HEK293 (cell line): ENCODE measurements at regions not wholly inside any gene's neighbourhood (a gene's known extent, or its start where the extent isn't known, plus 50 kb on each side); places are given as distances from the start of the nearest gene placed in this dataset.

Source experiments
- CTCF ChIA-PET: fragments of 350-600 bp; formaldehyde crosslinking; extraction: SDS; loops from one replicate; lab custom pipeline; 2021; ENCODE audit warnings: antibody characterized with exemption; lab: Yijun Ruan, JAX
- POLR2A ChIA-PET: fragments of 300-600 bp; formaldehyde crosslinking; extraction: SDS; loops from one replicate; lab custom pipeline; 2020; ENCODE audit warnings: antibody characterized with exemption, inconsistent platforms; lab: Yijun Ruan, JAX
- H3K27ac ChIP-seq: fragments of 200-500 bp; sonication (Bioruptor generic); 2 replicates; pipeline ENCODE4 v1.5.1; 2014; ENCODE audit warnings: low read depth, low read length, control low read depth, inconsistent platforms; ENCODE audit errors: extremely low read depth
- H3K36me3 ChIP-seq, 2 experiments: fragments of 200-500 bp in 1 of 2; sonication (Bioruptor generic) in 1 of 2; 1 replicate in 1 of 2; 2 replicates in 1 of 2; pipeline ENCODE4 v1.5.1; 2014 to 2017; ENCODE audit warnings: inconsistent platforms in 2 of 2, low read length in 2 of 2; ENCODE audit not compliant: control insufficient read depth in 2 of 2, insufficient read depth in 1 of 2
- H3K4me1 ChIP-seq: fragments of 200-500 bp; sonication (Bioruptor generic); 2 replicates; pipeline ENCODE4 v1.5.1; 2014; ENCODE audit warnings: mild to moderate bottlenecking, low read length, inconsistent platforms; ENCODE audit not compliant: control insufficient read depth, insufficient read depth
- H3K4me3 ChIP-seq: 2 replicates; pipeline ENCODE4 v1.5.1; 2011; ENCODE audit warnings: low read depth, mild to moderate bottlenecking, control low read depth, low read length, moderate library complexity
- H3K9me3 ChIP-seq: fragments of 200-500 bp; sonication (Bioruptor generic); 2 replicates; pipeline ENCODE4 v1.5.1; 2014; ENCODE audit warnings: low read depth, low read length, inconsistent platforms; ENCODE audit not compliant: control insufficient read depth, insufficient read depth
- BCL11A ChIP-seq: fragments of 450-650 bp; formaldehyde crosslinking; IDR thresholded peaks from 2 replicates; pipeline ENCODE4 v1.5.1; 2016; ENCODE audit warnings: low read depth, missing biosample characterization, missing genetic modification characterization
- IKZF3 ChIP-seq: fragments of 450-650 bp; IDR thresholded peaks from 2 replicates; pipeline ENCODE4 v1.5.0; 2018; ENCODE audit warnings: missing biosample characterization, mild to moderate bottlenecking, missing genetic modification characterization, moderate library complexity
- INSM2 ChIP-seq: fragments of 450-650 bp; formaldehyde crosslinking; IDR thresholded peaks from 2 replicates; pipeline ENCODE4 v1.5.1; 2016; ENCODE audit warnings: missing biosample characterization, missing genetic modification characterization
- MYNN ChIP-seq: fragments of 450-650 bp; formaldehyde crosslinking; IDR thresholded peaks from 2 replicates; pipeline ENCODE4 v1.5.1; 2016; ENCODE audit warnings: missing biosample characterization, missing genetic modification characterization, borderline replicate concordance
- ZBTB10 ChIP-seq: fragments of 450-650 bp; formaldehyde crosslinking; IDR thresholded peaks from 2 replicates; pipeline ENCODE4 v1.5.1; 2016; ENCODE audit warnings: missing biosample characterization, missing genetic modification characterization
- ZBTB44 ChIP-seq: fragments of 450-650 bp; IDR thresholded peaks from 2 replicates; pipeline ENCODE4 v1.5.1; 2018; ENCODE audit warnings: missing biosample characterization, mild to moderate bottlenecking, missing genetic modification characterization
- ZNF157 ChIP-seq: fragments of 450-650 bp; formaldehyde crosslinking; IDR thresholded peaks from 2 replicates; pipeline ENCODE4 v1.5.1; 2016; ENCODE audit warnings: missing biosample characterization, missing genetic modification characterization
- ZNF184 ChIP-seq: fragments of 450-650 bp; IDR thresholded peaks from 2 replicates; pipeline ENCODE4 v1.5.1; 2018; ENCODE audit warnings: missing biosample characterization, mild to moderate bottlenecking, missing genetic modification characterization
- ZNF19 ChIP-seq: fragments of 450-650 bp; formaldehyde crosslinking; IDR thresholded peaks from 2 replicates; pipeline ENCODE4; 2016; ENCODE audit warnings: missing biosample characterization, missing genetic modification characterization, low read depth
- ZNF292 ChIP-seq: fragments of 450-650 bp; formaldehyde crosslinking; IDR thresholded peaks from 2 replicates; pipeline ENCODE4 v1.5.1; 2016; ENCODE audit warnings: low read depth, missing biosample characterization, missing genetic modification characterization, borderline replicate concordance
- ZNF37A ChIP-seq: fragments of 450-650 bp; IDR thresholded peaks from 2 replicates; pipeline ENCODE4 v1.5.1; 2018; ENCODE audit warnings: missing biosample characterization, missing genetic modification characterization
- ZNF404 ChIP-seq: fragments of 450-650 bp; formaldehyde crosslinking; IDR thresholded peaks from 2 replicates; pipeline ENCODE4 v1.5.1; 2017; ENCODE audit warnings: missing biosample characterization, missing genetic modification characterization
- ZNF423 ChIP-seq: fragments of 450-650 bp; formaldehyde crosslinking; IDR thresholded peaks from 2 replicates; pipeline ENCODE4 v1.5.1; 2016; ENCODE audit warnings: missing biosample characterization, missing genetic modification characterization
- ZNF624 ChIP-seq: fragments of 450-650 bp; formaldehyde crosslinking; IDR thresholded peaks from 2 replicates; pipeline ENCODE4 v1.5.1; 2017; ENCODE audit warnings: missing biosample characterization, missing genetic modification characterization
- TF ChIP-seq, protein P1 (sequence below): fragments of 450-650 bp; formaldehyde crosslinking; IDR thresholded peaks from 2 replicates; pipeline ENCODE4 v1.5.1; 2016; ENCODE audit warnings: missing biosample characterization, missing genetic modification characterization
- TF ChIP-seq, protein P2 (sequence below): fragments of 450-650 bp; formaldehyde crosslinking; IDR thresholded peaks from 2 replicates; pipeline ENCODE4 v1.5.1; 2017; ENCODE audit warnings: missing biosample characterization, missing genetic modification characterization

GRCh38 chr20:51218603-51219002, 195.7 kb upstream of the KCNG1 start:
- Histone ChIP-seq H3K9me3 (no peaks in the 10 kb centered on the region), H3K4me3 (no peak overlapping the region), H3K4me1 (no peaks in the 10 kb centered on the region), H3K36me3 (no peaks in the 10 kb centered on the region), H3K27ac (no peak overlapping the region)
- no peak for TF ChIP-seq ZNF423 (tag by site-specific recombination)
- TF ChIP-seq IKZF3 (tag by site-specific recombination) = no peak
- no peak for TF ChIP-seq ZNF404 (tag by site-specific recombination)
- TF ChIP-seq, protein P1, sequence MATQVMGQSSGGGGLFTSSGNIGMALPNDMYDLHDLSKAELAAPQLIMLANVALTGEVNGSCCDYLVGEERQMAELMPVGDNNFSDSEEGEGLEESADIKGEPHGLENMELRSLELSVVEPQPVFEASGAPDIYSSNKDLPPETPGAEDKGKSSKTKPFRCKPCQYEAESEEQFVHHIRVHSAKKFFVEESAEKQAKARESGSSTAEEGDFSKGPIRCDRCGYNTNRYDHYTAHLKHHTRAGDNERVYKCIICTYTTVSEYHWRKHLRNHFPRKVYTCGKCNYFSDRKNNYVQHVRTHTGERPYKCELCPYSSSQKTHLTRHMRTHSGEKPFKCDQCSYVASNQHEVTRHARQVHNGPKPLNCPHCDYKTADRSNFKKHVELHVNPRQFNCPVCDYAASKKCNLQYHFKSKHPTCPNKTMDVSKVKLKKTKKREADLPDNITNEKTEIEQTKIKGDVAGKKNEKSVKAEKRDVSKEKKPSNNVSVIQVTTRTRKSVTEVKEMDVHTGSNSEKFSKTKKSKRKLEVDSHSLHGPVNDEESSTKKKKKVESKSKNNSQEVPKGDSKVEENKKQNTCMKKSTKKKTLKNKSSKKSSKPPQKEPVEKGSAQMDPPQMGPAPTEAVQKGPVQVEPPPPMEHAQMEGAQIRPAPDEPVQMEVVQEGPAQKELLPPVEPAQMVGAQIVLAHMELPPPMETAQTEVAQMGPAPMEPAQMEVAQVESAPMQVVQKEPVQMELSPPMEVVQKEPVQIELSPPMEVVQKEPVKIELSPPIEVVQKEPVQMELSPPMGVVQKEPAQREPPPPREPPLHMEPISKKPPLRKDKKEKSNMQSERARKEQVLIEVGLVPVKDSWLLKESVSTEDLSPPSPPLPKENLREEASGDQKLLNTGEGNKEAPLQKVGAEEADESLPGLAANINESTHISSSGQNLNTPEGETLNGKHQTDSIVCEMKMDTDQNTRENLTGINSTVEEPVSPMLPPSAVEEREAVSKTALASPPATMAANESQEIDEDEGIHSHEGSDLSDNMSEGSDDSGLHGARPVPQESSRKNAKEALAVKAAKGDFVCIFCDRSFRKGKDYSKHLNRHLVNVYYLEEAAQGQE (tag by site-specific recombination) = no peak
- no peak for TF ChIP-seq MYNN
- TF ChIP-seq, protein P2, sequence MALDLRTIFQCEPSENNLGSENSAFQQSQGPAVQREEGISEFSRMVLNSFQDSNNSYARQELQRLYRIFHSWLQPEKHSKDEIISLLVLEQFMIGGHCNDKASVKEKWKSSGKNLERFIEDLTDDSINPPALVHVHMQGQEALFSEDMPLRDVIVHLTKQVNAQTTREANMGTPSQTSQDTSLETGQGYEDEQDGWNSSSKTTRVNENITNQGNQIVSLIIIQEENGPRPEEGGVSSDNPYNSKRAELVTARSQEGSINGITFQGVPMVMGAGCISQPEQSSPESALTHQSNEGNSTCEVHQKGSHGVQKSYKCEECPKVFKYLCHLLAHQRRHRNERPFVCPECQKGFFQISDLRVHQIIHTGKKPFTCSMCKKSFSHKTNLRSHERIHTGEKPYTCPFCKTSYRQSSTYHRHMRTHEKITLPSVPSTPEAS (tag by site-specific recombination) = no peak
- no peak for TF ChIP-seq BCL11A (tag by site-specific recombination)
- TF ChIP-seq ZBTB10 (tag by site-specific recombination) = no peak
- TF ChIP-seq ZNF624 = no peak
- TF ChIP-seq ZNF37A (tag by site-specific recombination) = no peak
- TF ChIP-seq ZNF184 (tag by site-specific recombination) = no peak
- TF ChIP-seq ZNF292 (tag by site-specific recombination) = no peak
- TF ChIP-seq ZNF157 (tag by site-specific recombination) = no peak
- TF ChIP-seq INSM2 (tag by site-specific recombination) = no peak
- TF ChIP-seq ZBTB44 (tag by site-specific recombination) = no peak
- TF ChIP-seq ZNF19 (tag by site-specific recombination) = no peak
- ChIA-PET POLR2A (no interaction called here), CTCF (interaction anchor here (1.3 kb wide), 1 partner anchor 89 kb away, joined by 5 read pairs; no protein-coding TSS in a partner anchor)
